H4 (cell line): ENCODE measurements at regions not wholly inside any gene's neighbourhood (a gene's known extent, or its start where the extent isn't known, plus 50 kb on each side); places are given as distances from the start of the nearest gene placed in this dataset.

Experiments used
- DNase-seq: peaks from one replicate; pipeline ENCODE4 v3.0.0-alpha.2; 2015; ENCODE audit warnings: low spot score

DNA sequence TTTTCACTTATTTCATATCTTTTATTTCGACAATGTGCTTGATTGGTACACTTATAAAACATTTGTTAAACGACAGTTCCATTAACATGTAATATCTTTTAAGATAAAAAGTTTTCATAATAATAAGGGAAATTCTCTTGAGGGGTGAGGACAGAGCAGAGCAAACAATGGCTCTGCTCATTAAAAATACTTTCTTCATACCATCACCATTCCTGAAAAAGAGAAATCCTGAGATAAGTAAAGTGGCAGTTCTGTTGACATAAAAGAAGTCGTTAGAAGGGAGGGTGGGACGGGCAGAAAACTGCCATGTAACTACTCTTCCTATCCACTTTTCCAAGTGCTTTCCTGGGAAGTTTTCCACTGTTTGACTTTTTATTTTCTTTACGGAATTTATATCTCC lies 193.6 kb upstream of the CEP162 start:
- no peak for DNase-seq

- no peak for DNase-seq
Observed at GRCh38 chr6:84417260-84417659, 189.8 kb upstream of the CEP162 start.

GRCh38 chr6:84416043-84416657 lies 188.7 kb upstream of the CEP162 start:
- DNase-seq = no peak

DNA sequence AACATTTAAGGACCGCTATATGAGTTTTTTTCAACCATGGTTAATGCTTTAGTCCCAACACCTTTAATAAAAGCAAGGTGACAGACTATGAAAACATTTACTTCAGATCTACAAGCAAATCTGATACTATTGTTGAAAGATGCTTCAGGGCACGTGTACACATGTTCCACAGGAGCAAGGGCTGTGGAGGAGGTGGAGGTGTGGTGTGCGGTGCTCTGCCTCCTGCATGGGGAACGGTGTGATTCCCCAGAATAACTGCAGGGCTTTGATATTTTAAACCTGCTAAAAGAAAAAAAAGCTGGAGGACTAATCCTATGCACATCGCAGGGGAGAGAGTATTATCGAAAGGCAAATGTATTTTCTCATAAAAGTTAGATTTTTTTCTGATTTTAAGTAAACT lies 188.1 kb upstream of the CEP162 start:
- DNase-seq = no peak

DNA sequence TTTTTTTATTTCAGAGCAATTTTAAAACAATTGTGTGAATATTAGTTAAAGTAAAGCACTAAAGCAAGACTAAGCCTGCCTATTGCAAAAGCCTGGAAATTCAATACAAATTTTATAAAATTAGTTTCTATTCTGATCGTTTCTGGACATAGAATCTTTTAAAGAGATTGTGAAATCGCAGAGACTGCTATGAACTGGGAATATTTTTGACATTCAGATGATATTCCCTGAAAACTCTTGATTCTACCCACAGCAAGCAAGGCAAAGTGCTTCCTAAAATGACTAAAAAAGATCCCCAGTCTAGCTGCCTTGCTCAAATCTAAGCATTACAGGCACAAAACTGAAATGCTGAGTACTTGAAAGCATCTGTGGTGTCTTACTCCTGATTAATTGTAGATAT lies 187.6 kb upstream of the CEP162 start:
- no peak for DNase-seq

- DNase-seq = no peak
Observed at GRCh38 chr6:84414531-84414930, 187.1 kb upstream of the CEP162 start.

DNA sequence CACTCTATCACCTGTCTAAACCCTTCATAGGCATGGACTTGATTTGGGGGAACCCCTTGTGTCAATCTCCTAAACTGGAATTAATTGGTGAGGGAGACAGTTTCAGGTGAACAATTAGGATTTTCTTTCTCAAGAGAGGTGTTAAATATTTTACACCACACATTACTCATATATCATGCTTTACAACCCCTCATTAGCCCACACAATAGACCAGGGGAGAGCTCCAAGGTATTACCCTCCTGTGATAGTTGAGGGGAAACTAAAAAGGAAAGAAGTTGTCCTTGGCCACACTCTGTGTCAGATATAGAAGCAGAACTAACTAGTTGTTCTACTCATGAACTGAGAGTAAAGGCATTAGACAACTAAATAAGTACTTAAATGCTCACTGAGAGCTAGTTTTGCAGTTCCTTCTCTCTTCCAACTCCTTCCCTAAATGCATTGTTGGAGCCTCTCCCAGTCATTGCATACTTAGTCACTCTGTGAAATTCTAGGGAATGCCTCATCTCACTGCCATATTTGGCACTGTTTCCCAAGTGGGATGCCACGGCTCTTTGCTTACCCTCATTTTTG lies 183.7 kb upstream of the CEP162 start:
- peak; percentile 4 for DNase-seq

DNA sequence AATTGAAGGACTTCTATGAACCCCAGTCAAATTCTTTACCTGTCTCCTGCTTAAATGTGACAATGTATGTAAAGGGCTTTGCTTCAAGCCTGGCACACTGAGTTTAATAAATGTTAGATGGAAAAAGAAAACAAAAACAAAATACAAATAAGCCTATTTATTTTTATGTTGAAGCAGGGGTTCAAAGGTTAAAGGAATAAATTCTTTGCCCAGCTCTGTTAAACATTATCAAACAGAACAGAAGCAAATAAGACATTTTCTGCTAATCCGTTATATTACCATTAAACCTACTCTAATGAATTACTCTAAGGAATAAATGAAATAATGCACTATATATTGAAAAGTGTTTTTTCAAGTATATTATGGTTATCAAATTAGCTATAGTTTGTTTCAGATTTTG lies 182.5 kb upstream of the CEP162 start:
- DNase-seq = no peak

GRCh38 chr6:84408028-84408427 lies 180.6 kb upstream of the CEP162 start:
- no peak for DNase-seq

DNA sequence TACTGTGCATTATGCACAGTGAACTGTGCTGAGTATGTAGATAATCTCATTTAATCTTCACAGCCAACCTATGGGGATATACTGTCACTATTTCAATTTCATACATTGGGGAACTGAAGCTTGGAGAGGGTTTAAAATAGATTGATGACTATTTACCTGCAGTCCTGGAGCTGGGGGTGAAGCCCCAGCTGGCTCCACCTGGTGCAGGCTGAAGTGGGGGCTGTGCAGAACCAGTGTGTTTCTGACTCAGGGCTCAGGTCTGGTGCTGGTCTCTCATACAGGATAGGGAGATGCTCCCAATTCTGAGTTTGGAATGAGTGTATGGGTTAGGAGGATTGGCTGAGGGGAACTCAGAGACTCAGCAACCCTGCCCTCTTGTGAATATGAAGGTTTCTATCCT lies 176.1 kb upstream of the CEP162 start:
- DNase-seq = no peak

- DNase-seq = no peak
Observed at GRCh38 chr6:84399003-84399402, 171.6 kb upstream of the CEP162 start.

DNA sequence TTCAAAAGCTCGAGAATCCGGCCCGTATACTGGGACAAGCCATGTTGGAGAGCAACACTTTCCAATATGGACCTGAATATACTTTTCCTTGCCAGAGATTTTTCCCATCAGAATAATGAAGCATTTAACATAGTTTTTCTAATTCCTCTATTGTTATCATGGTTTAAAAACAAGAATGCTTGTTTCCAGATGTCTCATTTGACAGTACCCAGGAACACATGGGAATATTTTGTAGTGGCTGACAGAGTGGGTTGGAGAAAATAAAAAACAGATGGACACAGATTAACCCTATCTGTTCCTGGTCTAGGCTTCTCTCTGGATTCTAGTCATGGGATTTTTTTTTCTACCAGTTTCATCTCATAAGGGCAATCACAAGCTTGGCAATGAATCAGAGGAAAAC lies 164.8 kb upstream of the CEP162 start:
- no peak for DNase-seq

GRCh38 chr6:84390851-84391250 lies 163.4 kb upstream of the CEP162 start:
- DNase-seq = no peak

DNA sequence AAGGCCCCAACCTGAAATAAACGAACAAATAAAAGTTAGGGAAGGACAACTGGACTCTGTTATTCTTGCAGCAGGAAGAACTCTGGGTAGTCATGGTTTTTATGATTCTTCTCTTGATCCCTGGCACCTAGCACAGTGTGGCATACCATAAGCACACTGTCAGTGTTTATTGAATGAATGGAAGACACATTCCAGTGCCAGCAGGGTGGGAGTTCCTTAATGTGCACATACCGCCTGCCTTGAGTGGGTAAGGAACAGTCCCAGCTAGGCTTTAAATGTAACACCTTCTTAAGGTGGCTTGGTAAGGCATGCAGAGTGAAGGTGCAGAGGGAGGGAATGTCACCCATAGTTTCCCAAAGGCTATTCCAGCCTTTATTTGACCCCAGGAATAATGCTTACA lies 162.9 kb upstream of the CEP162 start:
- no peak for DNase-seq

- DNase-seq = no peak
Observed at GRCh38 chr6:84379142-84379541, 151.7 kb upstream of the CEP162 start.

GRCh38 chr6:84372290-84372689 lies 144.8 kb upstream of the CEP162 start:
- no peak for DNase-seq

- no peak for DNase-seq
Observed at GRCh38 chr6:84371681-84372080, 144.2 kb upstream of the CEP162 start.

DNA sequence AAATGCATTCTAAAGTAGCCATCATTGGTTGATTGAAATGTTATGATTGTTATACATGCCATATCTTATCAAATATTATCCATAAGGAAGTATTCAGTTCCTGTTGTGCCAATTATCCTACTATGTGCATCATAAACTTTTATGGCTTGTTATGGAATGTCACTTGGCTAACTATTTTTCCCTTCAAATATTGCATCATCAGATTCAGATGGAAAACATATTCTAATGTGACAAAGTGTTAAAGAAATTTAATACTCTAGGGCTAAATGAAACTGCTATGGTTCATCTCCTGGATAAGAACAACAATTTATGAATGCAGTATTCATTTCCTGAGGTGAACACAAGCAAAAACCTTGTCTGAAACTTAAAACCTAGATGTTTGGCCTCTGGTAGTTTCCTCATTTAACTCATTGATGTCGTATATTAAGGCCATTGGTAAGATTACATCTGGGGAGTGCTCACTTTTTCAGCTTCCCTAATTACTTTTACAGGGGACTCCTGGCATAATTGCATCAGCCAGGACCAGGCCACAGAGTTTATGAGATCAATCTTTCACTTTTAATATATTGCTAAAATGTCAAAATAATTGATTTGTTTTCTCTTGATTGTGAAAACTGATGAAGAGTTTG lies 134.9 kb upstream of the CEP162 start:
- no peak for DNase-seq

DNA sequence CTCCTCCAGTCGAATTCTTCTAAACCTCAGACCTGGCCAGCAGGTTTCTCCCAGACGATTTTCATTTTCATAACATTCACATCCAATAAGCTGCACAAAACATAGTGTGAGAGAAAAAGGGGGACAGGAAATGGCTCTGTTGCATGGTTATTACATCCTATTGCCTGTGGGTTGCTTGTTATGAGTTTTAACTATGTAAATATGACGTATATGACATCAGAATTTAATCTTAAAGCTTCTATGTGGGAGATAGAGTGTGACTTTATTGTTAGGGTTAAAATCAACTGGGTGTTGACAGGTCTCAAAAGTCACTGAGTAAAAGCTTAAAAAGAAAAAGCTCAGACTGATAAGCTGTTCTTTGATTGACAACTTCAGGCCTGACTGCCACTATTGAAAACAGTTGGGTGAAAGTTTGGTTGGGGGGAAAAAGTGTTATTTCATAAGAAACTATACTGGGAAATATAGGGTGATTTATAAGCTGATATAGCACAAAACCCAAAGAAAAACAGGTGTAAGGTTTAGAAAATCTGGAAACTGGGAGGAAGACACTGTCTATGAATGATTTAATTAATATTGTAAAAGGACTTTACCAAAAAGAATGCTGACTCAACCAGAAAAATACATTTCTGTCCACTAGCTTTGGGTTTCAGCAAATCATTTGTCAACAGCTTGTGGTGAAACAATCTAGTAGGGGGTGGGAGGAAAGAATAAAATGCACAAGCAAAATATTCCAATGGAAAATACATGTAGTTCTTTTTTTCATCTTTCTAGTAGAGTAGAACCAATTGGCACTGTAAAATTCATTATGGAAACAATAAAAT lies 134.1 kb upstream of the CEP162 start:
- DNase-seq = no peak

DNA sequence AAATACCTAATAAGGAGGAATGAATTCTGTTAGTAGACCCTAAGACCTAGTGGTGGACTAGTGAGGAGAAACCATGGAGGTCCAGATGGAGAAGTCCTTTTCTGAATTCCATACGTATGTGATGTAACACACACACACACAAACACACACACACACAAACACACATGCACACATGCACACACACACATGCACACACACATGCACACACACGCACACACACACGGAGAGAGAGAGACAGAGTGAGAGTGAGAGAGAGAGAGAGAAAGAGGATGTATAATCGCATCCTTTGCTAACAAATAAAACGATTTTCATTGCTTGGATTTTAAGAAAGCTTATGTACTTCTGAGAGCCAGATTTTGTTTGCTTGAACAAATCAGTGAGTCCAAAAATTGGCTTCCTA lies 132.6 kb upstream of the CEP162 start:
- DNase-seq = no peak

GRCh38 chr6:84358581-84358980 lies 131.1 kb upstream of the CEP162 start:
- DNase-seq = no peak

GRCh38 chr6:84357631-84358030 lies 130.2 kb upstream of the CEP162 start:
- no peak for DNase-seq

DNA sequence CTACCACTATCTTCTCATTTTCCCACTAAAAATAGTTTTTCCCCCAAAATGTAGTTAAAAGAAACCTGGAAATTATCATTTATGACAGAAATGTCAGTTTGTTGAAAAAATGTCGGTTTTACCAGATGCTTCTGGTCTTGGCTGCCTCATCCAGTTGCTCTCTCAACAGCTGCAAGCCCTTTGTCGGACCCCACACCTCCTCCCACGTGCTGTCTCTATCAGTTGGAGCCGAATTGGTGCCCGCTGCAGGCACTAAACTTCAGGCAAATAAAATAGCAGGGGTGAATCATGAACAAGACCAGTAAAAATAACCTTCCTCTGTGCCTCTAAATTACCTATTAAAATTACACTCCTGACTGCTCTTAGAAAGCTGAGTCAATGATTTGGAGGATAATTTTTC lies 129.5 kb upstream of the CEP162 start:
- DNase-seq = no peak
